NCI-H128 (cell line): ENCODE measurements at regions not wholly inside any gene's neighbourhood (a gene's known extent, or its start where the extent isn't known, plus 50 kb on each side); places are given as distances from the start of the nearest gene placed in this dataset.

Source experiments
- DNase-seq: peaks from one replicate; lab custom pipeline; 2025; ENCODE audit not compliant: unreplicated experiment; lab: John Stamatoyannopoulos, UW

GRCh38 chr15:61420546-61420945 is 191.4 kb upstream of the RORA start:
- DNase-seq, result no peak

- no peak for DNase-seq
Observed at GRCh38 chr15:61415617-61416120, 186.6 kb upstream of the RORA start.

GRCh38 chr15:61411902-61412510 is 182.9 kb upstream of the RORA start:
- no peak for DNase-seq

- no peak for DNase-seq
Observed at GRCh38 chr15:61410662-61411061, 181.6 kb upstream of the RORA start.

GRCh38 chr15:61404567-61404966 is 175.5 kb upstream of the RORA start:
- DNase-seq, result no peak

- no peak for DNase-seq
Observed at GRCh38 chr15:61403884-61404283, 174.8 kb upstream of the RORA start.

- DNase-seq, result no peak
Observed at GRCh38 chr15:61401903-61402698, 173.0 kb upstream of the RORA start.

- no peak for DNase-seq
Observed at GRCh38 chr15:61398310-61398709, 169.2 kb upstream of the RORA start.

- DNase-seq, result no peak
Observed at GRCh38 chr15:61396235-61396919, 167.3 kb upstream of the RORA start.

GRCh38 chr15:61393949-61394348 is 164.8 kb upstream of the RORA start:
- no peak for DNase-seq

- DNase-seq, result no peak
Observed at GRCh38 chr15:61393524-61393923, 164.4 kb upstream of the RORA start.

- DNase-seq, result no peak
Observed at GRCh38 chr15:61390138-61390537, 161.0 kb upstream of the RORA start.

GRCh38 chr15:61389334-61390028 is 160.4 kb upstream of the RORA start:
- DNase-seq, result no peak

GRCh38 chr15:61387675-61388074 is 158.6 kb upstream of the RORA start:
- no peak for DNase-seq

GRCh38 chr15:61383421-61383820 is 154.3 kb upstream of the RORA start:
- DNase-seq, result no peak

- DNase-seq, result no peak
Observed at GRCh38 chr15:61382927-61383326, 153.8 kb upstream of the RORA start.

GRCh38 chr15:61381501-61381900 is 152.4 kb upstream of the RORA start:
- no peak for DNase-seq

- no peak for DNase-seq
Observed at GRCh38 chr15:61380270-61380669, 151.2 kb upstream of the RORA start.

- no peak for DNase-seq
Observed at GRCh38 chr15:61379005-61379404, 149.9 kb upstream of the RORA start.

GRCh38 chr15:61376961-61377360 is 147.9 kb upstream of the RORA start:
- no peak for DNase-seq

GRCh38 chr15:61376516-61376915 is 147.4 kb upstream of the RORA start:
- DNase-seq, result no peak
